HG02623 (cell line): ENCODE measurements at regions not wholly inside any gene's neighbourhood (a gene's known extent, or its start where the extent isn't known, plus 50 kb on each side); places are given as distances from the start of the nearest gene placed in this dataset.
"Not testable (repeated sequence)": the region's sequence is repeated elsewhere in the genome, so short reads cannot be mapped to it uniquely, and the experiment has no call there.

Experiments
- ATAC-seq: cut with Tn5 transposase; IDR thresholded peaks from one replicate; pipeline ENCODE4 v1.9.1; 2021; ENCODE audit warnings: moderate library complexity; ENCODE audit not compliant: unreplicated experiment

DNA sequence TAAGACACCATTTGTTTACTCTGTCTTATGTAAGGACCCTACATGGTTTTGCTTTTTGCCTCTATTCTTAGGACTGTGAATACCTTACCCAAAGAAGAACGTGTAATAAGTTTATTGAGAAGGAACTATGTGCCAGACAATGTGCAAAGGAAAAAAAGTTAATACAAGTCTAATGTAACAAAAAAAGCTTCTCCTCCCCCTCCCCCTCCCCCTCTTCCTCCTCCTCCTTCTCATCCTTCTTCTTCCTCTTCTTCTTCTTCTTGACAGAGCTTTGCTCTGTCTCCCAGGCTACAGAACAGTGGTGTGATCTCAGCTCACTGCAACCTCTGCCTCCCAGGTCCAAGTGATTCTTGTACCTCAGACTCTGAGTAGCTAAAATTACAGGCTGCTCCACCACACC lies 50.9 kb upstream of the MITF start:
- no peak for ATAC-seq

DNA sequence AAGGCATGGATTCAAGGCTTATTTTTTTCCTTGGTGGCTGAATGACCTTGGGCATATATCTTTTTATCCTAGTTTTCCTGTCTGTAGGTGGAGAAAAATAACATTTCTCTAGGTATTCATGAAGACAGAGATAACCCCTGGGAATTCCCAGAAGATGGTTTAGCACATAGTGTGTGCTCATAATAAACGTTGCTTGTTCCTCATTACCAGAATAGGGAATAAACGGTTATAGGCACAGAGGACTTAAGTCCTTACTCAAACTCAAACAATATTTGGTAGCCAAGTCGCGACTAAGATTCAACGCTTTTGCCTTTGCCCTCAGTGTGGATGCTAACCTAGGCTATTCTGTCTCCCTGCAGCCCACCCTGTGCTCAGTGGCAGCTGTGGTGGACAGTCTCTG lies 51.6 kb upstream of the MITF start:
- no peak for ATAC-seq

DNA sequence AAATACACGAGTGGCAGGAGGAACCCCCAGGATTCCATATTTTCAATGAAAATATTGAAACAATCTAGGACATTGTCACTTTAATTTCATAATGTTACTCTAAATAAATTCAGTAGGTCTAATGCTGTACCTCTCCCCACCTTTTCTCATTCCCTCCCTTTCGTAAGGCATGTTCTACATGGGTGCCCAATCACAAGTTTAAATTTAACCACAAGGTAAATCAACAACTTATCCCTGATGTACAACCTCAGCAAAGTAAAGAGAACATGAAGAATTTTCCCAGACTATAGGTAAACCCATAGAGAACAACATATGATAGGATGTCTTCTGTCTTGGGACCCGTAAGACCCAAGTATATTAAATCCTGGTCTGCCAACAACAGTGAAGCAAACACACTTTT lies 53.2 kb upstream of the MITF start:
- no peak for ATAC-seq

DNA sequence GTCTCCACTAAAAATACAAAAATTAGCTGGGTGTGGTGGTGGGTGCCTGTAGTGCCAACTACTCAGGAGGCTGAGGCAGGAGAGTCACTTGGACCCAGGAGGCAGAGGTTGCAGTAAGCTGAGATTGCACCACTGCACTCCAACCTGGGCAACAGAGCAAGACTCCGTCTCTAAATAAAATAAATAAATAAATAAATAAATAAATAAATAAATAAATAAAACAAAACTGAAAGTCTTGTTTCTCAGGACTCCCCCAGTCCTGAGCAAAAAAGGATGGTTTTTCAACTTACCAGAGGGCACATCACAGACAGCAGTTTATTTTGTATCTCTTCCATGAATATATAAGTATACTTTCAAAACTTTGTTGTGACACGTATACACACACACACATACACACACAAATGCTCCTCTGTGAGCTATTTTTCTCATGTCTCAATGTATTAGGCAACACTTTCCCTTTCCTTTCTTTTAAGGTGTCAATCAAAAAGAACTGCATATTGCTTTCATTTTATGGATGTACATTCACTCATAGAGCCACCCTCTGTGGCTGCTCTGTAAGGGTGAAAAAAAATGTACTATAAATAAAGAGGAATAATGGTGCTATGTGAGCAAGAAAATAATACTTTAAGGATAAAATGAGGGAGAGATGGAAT lies 54.8 kb upstream of the MITF start:
- no peak for ATAC-seq

DNA sequence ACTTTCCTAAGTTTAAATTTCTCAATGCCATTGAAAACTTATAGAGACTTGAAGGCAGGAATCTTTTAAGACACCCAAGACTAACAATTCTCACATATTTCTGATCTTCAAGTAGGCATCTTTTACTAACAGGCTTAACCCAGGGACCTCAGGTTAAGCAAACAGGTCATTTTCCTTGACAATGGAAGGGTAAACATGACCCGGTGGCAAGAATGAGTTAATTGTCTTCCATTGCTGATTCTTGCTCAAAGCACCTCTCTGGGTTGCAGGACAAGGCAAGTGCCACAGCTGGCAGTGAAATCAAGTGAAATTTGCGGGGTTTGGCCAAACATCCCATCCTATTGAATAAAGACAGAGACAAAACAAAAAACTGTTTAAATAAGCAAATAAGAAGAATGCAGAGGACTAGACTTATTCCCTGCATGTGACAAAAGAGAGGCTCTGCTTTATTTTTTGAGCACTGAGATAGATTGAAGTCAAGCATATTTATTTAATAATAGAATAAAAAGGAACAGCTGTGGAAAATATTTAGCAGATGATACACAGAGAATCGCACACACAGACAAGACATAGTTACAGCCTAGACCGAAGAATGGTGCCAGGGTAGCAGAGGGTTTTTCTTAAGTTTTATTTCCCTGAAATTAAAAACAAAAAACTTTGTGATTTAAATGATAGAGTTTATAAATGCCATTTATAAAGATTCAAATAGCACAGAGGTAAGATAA lies 56.0 kb upstream of the MITF start:
- ATAC-seq: no peak

DNA sequence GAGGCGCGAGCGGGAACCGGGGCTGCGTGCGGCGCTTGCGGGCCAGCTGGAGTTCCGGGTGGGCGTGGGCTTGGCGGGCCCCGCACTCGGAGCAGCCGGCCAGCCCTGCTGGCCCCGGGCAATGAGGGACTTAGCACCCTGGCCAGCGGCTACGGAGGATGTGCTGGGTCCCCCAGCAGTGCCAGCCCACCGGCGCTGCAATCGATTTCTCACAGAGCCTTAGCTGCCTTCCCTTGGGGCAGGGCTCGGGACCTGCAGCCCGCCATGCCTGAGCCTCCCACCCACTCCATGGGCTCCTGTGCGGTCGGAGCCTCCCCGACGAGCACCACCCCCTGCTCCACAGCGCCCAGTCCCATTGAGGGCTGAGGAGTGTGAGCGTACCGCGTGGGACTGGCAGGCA lies 61.8 kb upstream of the MITF start:
- ATAC-seq: not testable (repeated sequence)

DNA sequence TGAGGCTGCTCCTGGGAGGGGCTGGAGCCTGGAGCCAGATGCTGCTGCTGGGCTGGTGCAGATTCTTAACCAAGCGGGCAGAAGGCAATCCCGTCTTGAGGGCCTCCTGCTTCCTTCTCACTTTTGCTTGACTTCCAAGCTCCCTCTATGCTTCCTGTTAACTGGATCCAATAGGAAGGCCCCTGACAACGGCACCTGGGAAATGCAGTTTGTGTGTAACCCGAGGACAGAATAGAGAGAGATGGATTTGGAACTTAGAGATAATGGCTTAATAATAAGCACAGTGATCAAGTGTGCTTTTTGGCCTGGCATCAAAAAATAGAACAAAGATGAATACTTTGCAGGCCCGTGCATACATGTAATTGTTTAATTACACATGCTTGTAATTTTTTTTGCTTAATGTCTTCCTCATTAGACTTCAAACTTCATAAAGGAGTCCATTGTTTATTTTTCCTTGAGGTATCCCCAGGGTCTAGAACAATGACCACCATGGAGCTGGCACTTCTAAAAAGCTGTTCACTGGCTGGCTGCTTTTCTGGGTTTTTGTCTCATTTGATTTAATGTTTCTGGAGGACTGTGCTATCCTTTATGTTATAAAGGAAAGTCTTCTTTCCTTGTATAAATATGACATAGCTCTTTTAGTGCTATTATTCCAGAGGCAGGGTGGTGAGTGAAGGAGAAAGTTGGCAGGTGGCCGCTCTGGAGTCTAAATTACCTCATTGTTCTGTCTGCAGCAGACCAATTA lies 63.3 kb upstream of the MITF start:
- ATAC-seq: no peak

DNA sequence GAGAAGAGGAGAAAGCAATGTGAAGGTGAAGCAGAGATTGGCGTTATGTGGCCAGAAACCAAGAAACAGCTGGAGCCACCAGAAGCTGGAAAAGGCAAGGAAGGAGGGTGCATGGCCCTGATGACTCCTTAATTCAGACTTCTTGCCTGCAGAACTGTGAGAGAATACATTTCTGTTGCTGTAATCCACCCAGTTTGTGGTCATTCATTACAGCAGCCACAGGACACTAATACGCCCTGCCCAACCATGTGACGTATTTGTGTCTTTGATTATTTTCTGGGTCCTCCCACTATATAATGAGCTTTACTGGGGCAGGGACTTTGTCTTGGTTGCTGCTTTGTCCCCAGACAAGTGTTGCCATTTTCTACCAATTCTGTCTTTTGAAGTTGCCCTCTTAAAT lies 64.5 kb upstream of the MITF start:
- ATAC-seq: no peak

DNA sequence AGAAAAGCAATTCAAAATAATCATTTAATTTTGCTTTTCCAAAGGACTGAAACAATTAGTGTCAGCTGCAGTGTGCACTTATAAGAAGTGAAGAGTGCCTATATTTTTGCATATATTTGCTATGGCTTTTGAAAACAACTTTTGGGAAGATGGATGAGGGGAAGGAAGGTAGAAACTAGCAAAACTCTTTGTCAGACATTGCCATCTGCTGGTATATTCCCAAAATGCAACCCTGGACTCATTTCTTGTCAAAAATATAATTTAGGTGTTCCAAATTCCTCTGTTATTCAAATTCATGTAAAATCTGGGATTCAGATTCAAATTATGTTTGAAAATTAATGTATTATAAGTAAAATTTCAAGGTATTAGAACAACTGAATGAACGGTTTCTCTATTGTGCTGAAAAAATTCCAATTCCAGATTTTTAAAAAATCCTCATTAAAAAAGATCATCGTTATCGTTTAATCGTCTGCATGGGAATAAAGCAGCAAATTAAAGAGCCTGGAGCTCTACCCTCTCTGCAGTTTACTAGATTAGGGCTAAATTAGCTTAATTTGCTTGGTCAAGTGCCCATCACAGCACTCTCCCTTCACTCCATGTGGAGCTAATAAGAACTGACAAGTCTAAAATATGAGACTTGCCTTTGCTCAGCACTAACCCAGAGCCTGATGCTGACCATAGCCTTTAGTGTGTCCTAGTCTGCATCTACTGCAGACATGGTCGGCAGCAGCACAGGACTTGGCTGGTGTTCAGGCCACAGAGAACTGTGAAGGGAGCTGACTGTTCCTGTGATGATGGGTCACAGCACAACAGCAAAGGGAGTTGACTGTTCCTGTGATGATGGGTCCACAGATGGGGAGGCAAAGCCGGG lies 67.9 kb upstream of the MITF start:
- ATAC-seq: no peak

DNA sequence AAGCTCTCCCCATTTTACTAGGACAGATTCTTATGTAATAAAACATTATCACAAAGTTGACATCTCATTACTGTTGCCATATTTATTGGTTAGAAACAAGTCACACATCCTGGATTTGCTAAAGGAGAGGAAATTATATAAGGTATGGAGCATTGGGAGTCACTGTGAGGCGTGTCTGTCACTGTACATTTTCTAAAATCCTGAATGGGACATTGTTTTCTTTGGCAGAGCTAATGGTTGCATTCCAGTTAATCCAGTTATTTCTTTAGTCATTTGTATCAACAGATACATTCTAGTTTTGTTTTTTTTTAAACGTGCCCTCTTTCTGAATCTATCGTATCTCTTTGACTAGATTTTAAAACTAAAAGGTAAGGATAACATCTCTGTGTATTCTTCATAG lies 70.2 kb upstream of the MITF start:
- ATAC-seq: no peak

DNA sequence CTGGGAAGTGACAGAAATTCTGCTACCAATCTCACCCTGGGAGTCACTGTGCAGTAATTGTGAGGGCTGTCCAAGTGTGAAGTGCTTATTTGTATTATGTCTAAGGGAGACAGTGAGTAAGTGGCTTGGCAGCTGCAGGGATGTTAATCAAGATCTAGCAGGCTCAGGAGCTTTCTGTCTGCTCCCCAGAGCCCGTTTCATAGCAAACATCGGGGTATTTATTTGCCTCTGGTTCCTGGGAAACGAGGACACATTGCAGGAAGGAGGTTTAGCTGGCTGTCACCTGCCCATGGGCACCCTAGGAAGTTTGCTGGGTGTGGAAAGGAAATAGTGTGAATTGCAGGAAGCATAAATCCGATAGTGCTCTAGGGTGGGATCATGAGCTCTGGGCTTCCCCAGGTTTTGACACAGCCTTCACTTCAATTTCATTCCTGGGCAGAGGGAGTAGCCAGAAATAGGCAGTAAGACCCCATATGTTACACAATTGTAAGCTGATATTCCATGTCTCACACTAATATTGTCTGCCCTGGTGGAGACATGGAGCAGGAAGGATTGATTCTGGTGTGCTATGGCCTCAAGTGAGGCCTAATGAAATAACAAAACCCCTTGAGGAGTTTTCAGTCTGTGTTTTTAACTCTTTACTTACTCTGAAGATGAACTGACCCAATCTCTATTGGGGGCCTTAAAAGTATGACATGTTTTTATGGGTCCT lies 74.1 kb upstream of the MITF start:
- ATAC-seq: no peak

DNA sequence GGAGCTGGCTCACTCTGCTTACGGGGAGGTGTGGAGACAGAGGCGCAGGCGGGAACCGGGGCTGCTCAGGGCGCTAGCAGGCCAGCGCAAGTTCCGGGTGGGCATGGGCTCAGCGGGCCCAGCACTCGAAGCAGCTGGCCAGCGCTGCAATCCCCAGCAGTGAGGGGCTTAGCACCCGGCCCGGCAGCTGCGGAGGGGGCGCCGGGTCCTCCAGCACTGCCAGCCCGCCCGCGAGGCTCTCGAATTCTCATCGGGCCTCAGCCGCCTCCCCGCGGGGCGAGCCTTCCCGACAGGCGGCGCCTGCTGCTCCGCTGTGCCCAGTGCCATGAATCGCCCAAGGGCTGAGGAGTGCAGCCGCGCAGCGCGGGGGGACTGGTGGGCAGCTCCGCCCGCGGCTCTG lies 78.6 kb upstream of the MITF start:
- no peak for ATAC-seq

DNA sequence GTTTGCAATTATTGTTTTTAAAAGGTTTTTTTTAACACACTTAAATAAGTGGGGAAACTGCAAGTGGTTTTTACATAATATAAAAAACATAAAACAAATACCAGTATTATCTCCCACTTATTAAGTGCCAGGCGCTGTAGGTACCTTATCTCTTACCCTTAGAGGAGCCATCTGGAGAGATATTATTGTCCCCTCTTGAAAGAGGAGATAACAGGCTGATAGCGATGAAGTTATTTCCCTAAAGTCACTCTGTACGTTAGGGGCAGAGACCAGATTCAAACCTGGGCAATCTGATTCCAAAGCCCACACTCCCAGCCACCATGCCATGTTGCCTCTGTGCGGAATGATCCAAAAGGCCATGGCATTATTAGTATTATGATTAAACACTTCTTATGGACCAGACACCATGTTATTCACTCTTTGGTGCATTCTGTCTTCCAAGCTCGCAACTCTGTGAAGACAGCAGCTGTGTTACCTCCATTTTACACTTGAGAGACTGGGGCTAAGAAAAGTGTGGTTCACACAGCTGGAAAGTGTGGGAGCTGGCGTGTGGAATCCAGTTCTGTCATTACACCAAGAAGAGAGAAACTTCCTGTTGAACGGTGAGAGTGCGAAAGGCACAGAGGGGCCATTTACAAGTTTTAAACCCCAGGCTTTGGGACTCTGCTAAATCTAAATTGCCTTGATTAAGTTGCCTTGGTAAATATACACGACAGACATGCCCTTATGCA lies 79.9 kb upstream of the MITF start:
- no peak for ATAC-seq

DNA sequence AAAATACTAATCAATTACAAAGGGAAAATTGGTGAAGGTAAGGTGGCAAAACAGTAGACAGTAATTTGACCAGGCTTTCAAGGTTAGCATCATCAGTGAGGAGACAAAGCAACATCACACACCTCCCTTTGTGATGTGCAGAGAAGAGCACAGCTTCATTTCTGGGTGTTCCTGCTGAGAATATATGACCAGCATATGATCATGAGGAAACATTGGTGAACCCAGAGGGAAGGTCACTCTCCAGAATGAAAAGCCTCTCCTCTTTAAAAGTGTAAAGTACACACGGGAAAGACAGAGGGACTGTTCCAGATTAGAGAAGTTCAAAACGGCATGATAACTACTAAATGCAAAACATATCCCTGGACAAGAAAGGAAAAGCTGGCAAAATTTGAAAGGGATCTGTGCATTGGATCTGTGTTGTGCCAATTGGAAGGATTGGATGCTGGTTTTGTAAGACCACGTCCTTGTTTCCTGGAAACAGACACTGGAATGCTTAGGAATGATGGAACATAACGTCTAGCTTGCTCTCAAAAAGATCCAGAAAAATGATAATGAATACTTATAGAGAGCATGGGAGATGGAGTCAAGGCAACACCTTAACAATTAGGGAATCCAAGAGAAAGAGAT lies 80.6 kb upstream of the MITF start:
- no peak for ATAC-seq

DNA sequence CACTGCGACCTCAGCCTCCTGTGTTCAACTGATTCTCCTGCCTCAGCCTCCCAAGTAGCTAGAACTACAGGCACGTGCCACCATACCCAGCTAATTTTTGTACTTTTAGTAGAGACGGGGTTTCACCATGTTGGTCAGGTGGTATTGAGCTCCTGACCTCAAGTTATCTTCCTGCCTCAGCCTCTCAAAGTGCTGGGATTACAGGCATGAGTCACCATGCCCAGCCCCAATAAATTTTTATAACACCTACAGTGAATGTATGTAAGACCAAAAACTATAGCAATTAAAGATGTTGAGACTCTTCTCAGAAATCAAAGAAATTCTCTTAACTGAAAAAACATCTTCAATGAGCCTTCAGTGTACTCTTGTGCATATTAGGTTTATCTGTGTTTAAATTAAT lies 82.2 kb upstream of the MITF start:
- ATAC-seq: not testable (repeated sequence)

DNA sequence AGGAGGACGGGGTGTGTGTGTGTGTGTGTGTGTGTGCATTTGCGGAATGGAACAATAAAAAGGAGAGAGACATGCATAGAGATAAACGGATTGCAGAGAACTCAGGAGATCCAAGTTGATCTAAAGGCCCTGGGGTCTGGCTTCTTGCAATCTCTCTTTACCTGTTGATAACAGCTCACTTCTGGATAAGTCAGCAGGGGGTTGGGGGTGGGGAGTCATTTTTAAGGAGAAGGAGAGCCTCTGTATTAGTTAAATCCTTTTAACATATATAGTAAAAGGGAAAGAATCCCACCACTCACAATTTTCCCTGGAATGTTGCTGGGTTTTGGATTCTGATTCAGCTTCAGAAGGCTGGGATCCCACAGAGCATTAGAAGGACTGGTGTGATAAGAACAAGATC lies 87.5 kb upstream of the MITF start:
- ATAC-seq: no peak

DNA sequence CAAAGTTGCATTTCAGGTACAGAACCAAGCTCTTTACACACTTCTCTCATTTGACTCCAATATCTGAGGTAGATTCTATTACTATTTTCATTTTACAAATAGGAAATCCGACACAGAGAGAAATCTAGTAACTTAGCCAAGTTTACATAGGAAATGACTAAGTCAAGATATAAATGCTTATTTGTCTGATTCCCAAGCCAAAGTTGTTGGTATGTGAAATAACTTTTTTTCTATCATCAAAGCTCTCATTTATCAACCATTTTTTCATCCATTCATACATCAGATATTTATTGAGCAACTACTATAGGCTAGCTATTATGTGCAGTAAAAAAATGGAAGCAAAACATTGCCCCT lies 89.2 kb upstream of the MITF start:
- no peak for ATAC-seq

DNA sequence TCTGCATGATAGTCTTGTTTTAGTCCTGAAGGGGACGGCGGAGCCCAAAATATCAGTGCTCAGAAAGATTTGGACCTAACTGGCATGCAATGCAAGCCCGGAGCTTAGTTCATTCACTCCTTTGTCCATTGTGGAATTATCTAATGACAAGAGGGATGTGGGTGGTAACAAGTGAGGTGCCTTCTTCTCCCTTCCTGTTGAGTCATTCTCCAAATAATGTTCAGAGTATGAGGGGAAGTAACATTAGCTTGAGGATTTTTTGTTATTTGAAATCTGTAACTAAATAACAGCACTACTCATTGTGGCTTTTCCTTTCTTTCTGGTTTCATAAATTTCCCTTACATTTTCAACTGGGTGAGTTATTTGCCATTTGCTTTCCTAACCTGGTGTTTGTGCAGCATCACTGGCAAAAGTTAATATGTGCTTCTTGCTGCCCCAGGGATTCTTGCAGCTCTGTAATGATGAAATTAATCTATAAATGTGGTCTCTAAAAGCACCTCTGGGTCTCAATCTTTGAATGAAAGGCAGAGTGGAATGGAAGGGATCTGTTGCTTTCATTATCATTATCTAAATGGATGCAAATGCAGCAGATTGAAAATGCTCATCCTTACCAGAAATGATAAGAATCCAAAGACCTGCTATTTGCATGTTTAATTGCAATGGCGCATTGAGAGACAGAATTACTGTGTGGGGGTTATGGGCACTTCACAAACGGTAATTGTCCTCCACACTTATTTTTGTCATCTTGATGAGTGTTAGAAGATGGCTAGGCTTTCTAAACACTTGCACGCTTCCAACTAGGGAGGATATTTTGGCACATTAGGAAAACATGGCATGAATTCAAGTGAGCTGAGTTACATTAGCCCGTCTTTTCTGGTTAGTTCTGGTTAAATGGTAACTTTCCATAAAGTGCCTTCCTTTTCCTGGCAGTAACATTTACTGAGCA lies 89.9 kb upstream of the MITF start:
- no peak for ATAC-seq

DNA sequence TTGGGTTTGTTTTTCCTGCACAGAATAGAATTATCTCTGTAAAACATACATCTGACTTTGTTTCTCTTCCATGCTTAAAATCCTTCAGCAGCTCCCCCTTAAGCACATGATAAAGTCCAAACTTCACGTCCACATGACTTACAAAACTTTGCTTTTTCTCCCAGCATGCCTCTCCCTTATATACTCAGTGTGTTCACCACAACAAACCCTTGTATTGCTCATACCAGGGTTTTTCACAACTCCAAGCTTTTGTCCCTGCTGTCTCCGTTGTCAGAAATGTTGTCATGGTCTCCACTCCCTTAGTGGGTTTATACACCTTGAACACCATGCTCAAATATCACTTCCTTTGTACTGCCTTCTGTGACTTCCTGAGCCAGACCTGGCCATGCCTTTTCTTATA lies 91.1 kb upstream of the MITF start:
- no peak for ATAC-seq
